MM.1S (cell line): ENCODE measurements at regions not wholly inside any gene's neighbourhood (a gene's known extent, or its start where the extent isn't known, plus 50 kb on each side); places are given as distances from the start of the nearest gene placed in this dataset.
A peak's percentile ranks its signal among the peaks of the same experiment; 100 is the strongest.

Experiments
- DNase-seq: peaks from one replicate; pipeline ENCODE4 v3.0.0-alpha.2; 2015
- H2AFZ ChIP-seq: fragments of 300-600 bp; sonication (generic); 2 replicates; pipeline ENCODE4 v1.6.0; 2016; ENCODE audit warnings: antibody characterized with exemption, low read length
- H3F3A ChIP-seq: fragments of 300-600 bp; sonication (generic); 2 replicates; pipeline ENCODE4 v1.6.1; 2016; ENCODE audit warnings: mild to moderate bottlenecking, antibody characterized with exemption, low read length, moderate library complexity, mixed read lengths; ENCODE audit not compliant: insufficient read depth
- H3K27ac ChIP-seq: fragments of 300-600 bp; sonication (generic); 2 replicates; pipeline ENCODE4 v1.5.1; 2016; ENCODE audit warnings: mild to moderate bottlenecking, low read length
- H3K27me3 ChIP-seq: fragments of 300-600 bp; sonication (generic); replicated peaks from 2 replicates; pipeline ENCODE4 v1.6.0; 2016; ENCODE audit warnings: low read length; ENCODE audit not compliant: insufficient read depth
- H3K36me3 ChIP-seq: fragments of 300-600 bp; sonication (generic); replicated peaks from 2 replicates; pipeline ENCODE4 v1.6.1; 2016; ENCODE audit warnings: mild to moderate bottlenecking, low read length, mixed read lengths; ENCODE audit not compliant: insufficient read depth
- H3K4me1 ChIP-seq: fragments of 300-600 bp; sonication (generic); 2 replicates; pipeline ENCODE4 v1.6.1; 2016; ENCODE audit warnings: low read length, mixed read lengths
- H3K4me2 ChIP-seq: fragments of 300-600 bp; sonication (generic); 2 replicates; pipeline ENCODE4 v1.6.0; 2016; ENCODE audit warnings: low read depth, low read length
- H3K4me3 ChIP-seq: fragments of 300-600 bp; sonication (generic); 2 replicates; pipeline ENCODE4 v1.5.1; 2016; ENCODE audit warnings: low read length, mixed read lengths
- H3K79me2 ChIP-seq: fragments of 300-600 bp; sonication (generic); 2 replicates; pipeline ENCODE4 v1.6.1; 2016; ENCODE audit warnings: mixed run types, low read length, mixed read lengths
- H3K9ac ChIP-seq: fragments of 300-600 bp; sonication (generic); 2 replicates; pipeline ENCODE4 v1.6.1; 2016; ENCODE audit warnings: low read length, mixed read lengths
- H3K9me2 ChIP-seq: fragments of 300-600 bp; sonication (generic); replicated peaks from 2 replicates; pipeline ENCODE4 v1.6.1; 2016; ENCODE audit warnings: mild to moderate bottlenecking, low read length, mixed read lengths; ENCODE audit not compliant: insufficient read depth
- H3K9me3 ChIP-seq: fragments of 300-600 bp; sonication (generic); replicated peaks from 2 replicates; pipeline ENCODE4 v1.6.1; 2016; ENCODE audit warnings: mild to moderate bottlenecking, low read length, mixed read lengths; ENCODE audit not compliant: insufficient read depth
- H4K20me1 ChIP-seq: fragments of 300-600 bp; sonication (generic); 2 replicates; pipeline ENCODE4 v1.6.1; 2016; ENCODE audit warnings: mild to moderate bottlenecking, low read length, moderate library complexity, mixed read lengths; ENCODE audit not compliant: insufficient read depth
- EZH2 ChIP-seq: fragments of 300-600 bp; sonication (generic); optimal IDR thresholded peaks from 2 replicates; pipeline ENCODE3; 2017; ENCODE audit warnings: low read depth, mild to moderate bottlenecking, antibody characterized with exemption, low read length, mixed read lengths
- EZH2phosphoT487 ChIP-seq: fragments of 300-600 bp; sonication (generic); IDR thresholded peaks from 2 replicates; pipeline ENCODE4 v1.6.1; 2018; ENCODE audit warnings: antibody characterized with exemption, low read length
- TF ChIP-seq, protein P1 (sequence below): fragments of 300-600 bp; sonication (generic); IDR thresholded peaks from 2 replicates; pipeline ENCODE4 v1.5.1; 2016; ENCODE audit warnings: antibody characterized with exemption, low read length, mixed read lengths

DNA sequence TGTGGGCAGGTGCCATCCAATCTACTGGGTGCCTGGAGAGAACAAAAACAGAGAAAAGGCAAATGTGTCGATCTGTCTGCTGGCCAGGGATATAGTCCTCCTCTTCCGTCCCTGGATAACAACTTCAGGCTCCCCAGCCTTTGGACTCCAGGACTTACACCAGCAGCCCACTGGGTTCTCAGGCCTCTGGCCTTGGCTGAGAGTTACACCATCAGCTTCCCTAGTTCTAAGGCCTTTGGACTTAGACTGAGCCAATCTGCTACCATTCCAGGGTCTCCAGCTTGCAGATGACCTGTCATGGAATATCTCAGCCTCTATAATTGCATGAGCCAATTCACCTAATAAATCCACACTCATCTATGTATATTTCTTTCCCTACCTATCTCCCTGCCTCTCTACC, 460.9 kb upstream of the ADAMTS9 start:
- Histone ChIP-seq H3K9ac (no peak overlapping the region), H3K4me2 (no peak overlapping the region), H3K36me3 (no peaks in the 10 kb centered on the region), H4K20me1 (no peaks in the 10 kb centered on the region), H3K4me3 (no peak overlapping the region), H3K27ac (no peak overlapping the region), H3K79me2 (no peaks in the 10 kb centered on the region), H3K9me3 (no peaks in the 10 kb centered on the region), H2AFZ (no peak overlapping the region), H3K9me2 (no peaks in the 10 kb centered on the region), H3K27me3 (no peaks in the 10 kb centered on the region), H3K4me1 (no peaks in the 10 kb centered on the region), H3F3A (no peaks in the 10 kb centered on the region)
- DNase-seq, result no peak
- TF ChIP-seq EZH2phosphoT487 (no peak), EZH2 (no peak)
- TF ChIP-seq, protein P1, sequence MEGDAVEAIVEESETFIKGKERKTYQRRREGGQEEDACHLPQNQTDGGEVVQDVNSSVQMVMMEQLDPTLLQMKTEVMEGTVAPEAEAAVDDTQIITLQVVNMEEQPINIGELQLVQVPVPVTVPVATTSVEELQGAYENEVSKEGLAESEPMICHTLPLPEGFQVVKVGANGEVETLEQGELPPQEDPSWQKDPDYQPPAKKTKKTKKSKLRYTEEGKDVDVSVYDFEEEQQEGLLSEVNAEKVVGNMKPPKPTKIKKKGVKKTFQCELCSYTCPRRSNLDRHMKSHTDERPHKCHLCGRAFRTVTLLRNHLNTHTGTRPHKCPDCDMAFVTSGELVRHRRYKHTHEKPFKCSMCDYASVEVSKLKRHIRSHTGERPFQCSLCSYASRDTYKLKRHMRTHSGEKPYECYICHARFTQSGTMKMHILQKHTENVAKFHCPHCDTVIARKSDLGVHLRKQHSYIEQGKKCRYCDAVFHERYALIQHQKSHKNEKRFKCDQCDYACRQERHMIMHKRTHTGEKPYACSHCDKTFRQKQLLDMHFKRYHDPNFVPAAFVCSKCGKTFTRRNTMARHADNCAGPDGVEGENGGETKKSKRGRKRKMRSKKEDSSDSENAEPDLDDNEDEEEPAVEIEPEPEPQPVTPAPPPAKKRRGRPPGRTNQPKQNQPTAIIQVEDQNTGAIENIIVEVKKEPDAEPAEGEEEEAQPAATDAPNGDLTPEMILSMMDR, result no peak

DNA sequence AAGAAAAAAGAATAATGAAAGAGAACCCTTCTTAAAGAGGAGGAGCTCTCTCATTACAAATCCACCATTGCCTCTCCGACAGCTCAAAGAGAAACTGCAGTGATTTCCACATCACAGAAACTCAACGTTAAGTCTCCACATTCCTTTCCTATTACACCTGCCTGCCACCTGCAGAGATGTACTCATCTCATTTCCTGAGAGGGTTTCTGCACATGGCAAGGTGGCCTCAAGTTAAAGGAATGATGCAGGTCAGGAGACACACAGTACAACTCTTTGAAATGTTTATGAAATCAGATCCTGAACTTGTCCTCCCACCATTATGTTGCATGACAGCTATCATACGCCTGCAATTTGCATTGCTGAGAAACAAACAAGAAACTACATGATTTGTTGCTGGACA, 458.4 kb upstream of the ADAMTS9 start:
- Histone ChIP-seq H3K79me2 (no peaks in the 10 kb centered on the region), H3F3A (no peaks in the 10 kb centered on the region), H3K9me3 (no peaks in the 10 kb centered on the region), H3K9ac (no peak overlapping the region), H2AFZ (no peak overlapping the region), H3K27ac (no peak overlapping the region), H4K20me1 (no peaks in the 10 kb centered on the region), H3K27me3 (no peaks in the 10 kb centered on the region), H3K36me3 (no peaks in the 10 kb centered on the region), H3K9me2 (no peaks in the 10 kb centered on the region), H3K4me3 (no peak overlapping the region), H3K4me1 (no peaks in the 10 kb centered on the region), H3K4me2 (no peak overlapping the region)
- TF ChIP-seq EZH2 (no peak), EZH2phosphoT487 (no peak)
- TF ChIP-seq, protein P1, result no peak
- peak; percentile 31 for DNase-seq

DNA sequence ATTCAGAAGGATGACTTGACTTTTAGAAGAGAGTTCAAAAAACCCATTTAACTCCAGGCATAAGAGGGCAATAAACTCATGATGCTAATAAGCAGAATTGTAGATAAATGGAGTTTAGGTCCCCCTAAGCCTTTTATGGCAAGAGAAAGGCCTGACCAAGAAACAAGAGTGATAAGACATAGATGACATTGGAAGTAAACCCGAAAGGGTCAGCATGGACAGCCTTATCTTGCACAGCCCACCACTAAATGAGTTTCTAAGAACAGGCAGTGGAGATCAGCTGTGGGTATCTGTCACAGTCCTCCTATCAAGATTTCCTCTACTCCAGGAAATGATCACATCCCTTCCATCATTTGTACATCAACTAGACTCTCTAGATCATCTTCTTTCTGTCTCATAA, 457.9 kb upstream of the ADAMTS9 start:
- H3K9me3 ChIP-seq, result no peaks in the 10 kb centered on the region
- no peaks in the 10 kb centered on the region for H3K79me2 ChIP-seq
- no peaks in the 10 kb centered on the region for H3K36me3 ChIP-seq
- no peaks in the 10 kb centered on the region for H3K9me2 ChIP-seq
- no peaks in the 10 kb centered on the region for H3K4me1 ChIP-seq
- H3K4me2 ChIP-seq, result no peak overlapping the region
- no peaks in the 10 kb centered on the region for H3K27me3 ChIP-seq
- no peak overlapping the region for H3K27ac ChIP-seq
- no peak for DNase-seq
- H3K9ac ChIP-seq, result no peak overlapping the region
- TF ChIP-seq, protein P1, result no peak
- TF ChIP-seq EZH2, result no peak
- no peak for TF ChIP-seq EZH2phosphoT487
- H2AFZ ChIP-seq, result no peak overlapping the region
- H3K4me3 ChIP-seq, result no peak overlapping the region
- H3F3A ChIP-seq, result no peaks in the 10 kb centered on the region
- H4K20me1 ChIP-seq, result no peaks in the 10 kb centered on the region
